Ascending aorta (tissue), 2 donors: ENCODE measurements at regions not wholly inside any gene's neighbourhood (a gene's known extent, or its start where the extent isn't known, plus 50 kb on each side); places are given as distances from the start of the nearest gene placed in this dataset.

Experiments
- DNase-seq, 2 donors: peaks; one replicate each; pipeline ENCODE4 v3.0.0-alpha.2; 2019; ENCODE audit warnings: low spot score in 2 of 2
- H3K27ac ChIP-seq, 2 donors: fragments of 200-600 bp; sonication (generic); one replicate each; pipeline ENCODE4 v1.5.1; 2016 to 2017; ENCODE audit warnings: mild to moderate bottlenecking in 1 of 2
- H3K27me3 ChIP-seq: fragments of 200-600 bp; sonication (generic); one replicate; pipeline ENCODE4 v1.5.1; 2017
- H3K36me3 ChIP-seq, 2 donors: fragments of 200-600 bp; sonication (generic); one replicate each; pipeline ENCODE4 v1.5.1; 2016
- H3K4me1 ChIP-seq, 2 donors: fragments of 200-600 bp; sonication (generic); one replicate each; pipeline ENCODE4 v1.5.1; 2016 to 2017; ENCODE audit warnings: mild to moderate bottlenecking in 1 of 2
- H3K4me3 ChIP-seq, 2 donors: fragments of 200-600 bp; sonication (generic); one replicate each; pipeline ENCODE4 v1.5.1; 2016 to 2017; ENCODE audit warnings: mild to moderate bottlenecking in 1 of 2
- H3K9me3 ChIP-seq, 2 donors: fragments of 200-600 bp; sonication (generic); one replicate each; pipeline ENCODE4 v1.5.1; 2016
- CTCF ChIP-seq, 3 experiments: fragments of 200-600 bp in 2 of 3; fragments of 450-650 bp in 1 of 3; sonication (generic) in 2 of 3; IDR thresholded peaks; one replicate each; pipeline ENCODE4 v1.5.1; 2016 to 2019; ENCODE audit warnings: antibody characterized with exemption in 3 of 3, mild to moderate bottlenecking in 1 of 3, moderate library complexity in 1 of 3
- intact Hi-C: fragments of 100-400 bp; cut with DNase I; formaldehyde crosslinking; loops from one replicate; pipeline ENCODE4 v1.15.1; 2023

GRCh38 chr6:40288919-40289318 lies 298.2 kb downstream of the LRFN2 start:
- intact Hi-C loops, result no loop called here
- Histone ChIP-seq H3K4me1 (no peaks in the 10 kb centered on the region), H3K4me3 (no peak overlapping the region), H3K9me3 (no peaks in the 10 kb centered on the region), H3K27me3 (no peaks in the 10 kb centered on the region), H3K36me3 (no peaks in the 10 kb centered on the region), H3K27ac (no peak overlapping the region)
- no peak for DNase-seq
- TF ChIP-seq CTCF (IDR thresholded peaks at IDR 0.05), result no peak

GRCh38 chr6:40287296-40287850 lies 299.8 kb downstream of the LRFN2 start:
- Histone ChIP-seq H3K36me3 (no peaks in the 10 kb centered on the region), H3K27me3 (no peaks in the 10 kb centered on the region), H3K27ac (no peak overlapping the region), H3K4me3 (no peak overlapping the region), H3K4me1 (no peaks in the 10 kb centered on the region), H3K9me3 (no peaks in the 10 kb centered on the region)
- no peak for DNase-seq
- no peak for TF ChIP-seq CTCF (IDR thresholded peaks at IDR 0.05)
- intact Hi-C loops, result no loop called here

- no peaks in the 10 kb centered on the region for H3K9me3 ChIP-seq
- H3K4me1 ChIP-seq, result no peaks in the 10 kb centered on the region
- H3K27ac ChIP-seq, result no peak overlapping the region
- intact Hi-C loops, result no loop called here
- no peak for TF ChIP-seq CTCF (IDR thresholded peaks at IDR 0.05)
- H3K36me3 ChIP-seq, result no peaks in the 10 kb centered on the region
- DNase-seq, result no peak
- no peak overlapping the region for H3K4me3 ChIP-seq
- H3K27me3 ChIP-seq, result no peaks in the 10 kb centered on the region
Observed at GRCh38 chr6:40286721-40287120, 300.4 kb downstream of the LRFN2 start.

GRCh38 chr6:40285996-40286395 lies 301.2 kb downstream of the LRFN2 start:
- no peak for TF ChIP-seq CTCF (IDR thresholded peaks at IDR 0.05)
- H3K27me3 ChIP-seq, result no peaks in the 10 kb centered on the region
- no peaks in the 10 kb centered on the region for H3K9me3 ChIP-seq
- H3K27ac ChIP-seq, result no peak overlapping the region
- H3K36me3 ChIP-seq, result no peaks in the 10 kb centered on the region
- no peak overlapping the region for H3K4me3 ChIP-seq
- no peak for DNase-seq
- intact Hi-C loops, result no loop called here
- H3K4me1 ChIP-seq, result no peaks in the 10 kb centered on the region

GRCh38 chr6:40285535-40285934 lies 301.6 kb downstream of the LRFN2 start:
- no peak overlapping the region for H3K4me3 ChIP-seq
- H3K4me1 ChIP-seq, result no peaks in the 10 kb centered on the region
- no peak for DNase-seq
- intact Hi-C loops, result no loop called here
- H3K27ac ChIP-seq, result no peak overlapping the region
- no peak for TF ChIP-seq CTCF (IDR thresholded peaks at IDR 0.05)
- no peaks in the 10 kb centered on the region for H3K27me3 ChIP-seq
- no peaks in the 10 kb centered on the region for H3K9me3 ChIP-seq
- H3K36me3 ChIP-seq, result no peaks in the 10 kb centered on the region

- intact Hi-C loops, result no loop called here
- TF ChIP-seq CTCF (IDR thresholded peaks at IDR 0.05), result no peak
Observed at GRCh38 chr6:40282986-40283385, 304.2 kb downstream of the LRFN2 start.

More at GRCh38 chr6:40282986-40283385, 304.2 kb downstream of the LRFN2 start:
- no peak for DNase-seq
- H3K4me1 ChIP-seq, result no peaks in the 10 kb centered on the region
- no peak overlapping the region for H3K27ac ChIP-seq
- no peaks in the 10 kb centered on the region for H3K36me3 ChIP-seq
- H3K4me3 ChIP-seq, result no peak overlapping the region
- no peaks in the 10 kb centered on the region for H3K9me3 ChIP-seq
- no peaks in the 10 kb centered on the region for H3K27me3 ChIP-seq
